A549 (cell line): ENCODE measurements at regions not wholly inside any gene's neighbourhood (a gene's known extent, or its start where the extent isn't known, plus 50 kb on each side); places are given as distances from the start of the nearest gene placed in this dataset.

Source experiments
- EHMT2 ChIP-seq: fragments of 200-600 bp; sonication (generic); IDR thresholded peaks from 2 replicates; pipeline ENCODE4 v1.6.1; 2016; ENCODE audit warnings: antibody characterized with exemption, low read depth, mild to moderate bottlenecking, moderate library complexity
- KDM5A ChIP-seq: fragments of 200-600 bp; sonication (generic); IDR thresholded peaks from 2 replicates; pipeline ENCODE4 v1.6.1; 2016; ENCODE audit warnings: antibody characterized with exemption, mild to moderate bottlenecking
- MYC ChIP-seq: IDR thresholded peaks from 2 replicates; pipeline ENCODE4 v1.6.1; 2012; ENCODE audit warnings: mild to moderate bottlenecking, inconsistent platforms, low read length, improper control_type of control experiment, borderline replicate concordance
- NFE2L2 ChIP-seq: fragments of 150-350 bp; conservative IDR thresholded peaks from 2 replicates; pipeline ENCODE4 v1.6.1; 2014; ENCODE audit warnings: low read length
- POLR2A ChIP-seq: IDR thresholded peaks from 2 replicates; pipeline ENCODE4 v1.6.1; 2012; ENCODE audit warnings: mild to moderate bottlenecking, low read length
- RAD21 ChIP-seq, 2 experiments: fragments of >200 bp in 1 of 2; sonication (Bioruptor Twin) in 1 of 2; formaldehyde crosslinking in 1 of 2; IDR thresholded peaks in 1 of 2; conservative IDR thresholded peaks in 1 of 2; 2 replicates in 1 of 2; 3 replicates in 1 of 2; pipeline ENCODE4 v1.6.1; 2012 to 2018; ENCODE audit warnings: inconsistent platforms in 1 of 2
- REST ChIP-seq: fragments of 200-600 bp; sonication (generic); IDR thresholded peaks from 2 replicates; pipeline ENCODE4 v1.6.1; 2016; ENCODE audit warnings: antibody characterized with exemption, mild to moderate bottlenecking, moderate library complexity

GRCh38 chr6:6982663-6983062, 125.1 kb upstream of the RREB1 start:
- TF ChIP-seq POLR2A (no peak), EHMT2 (no peak), NFE2L2 (no peak), RAD21 (conservative IDR thresholded peaks at IDR 0.05 in 1 of 2, IDR thresholded peaks at IDR 0.05 in 1 of 2) (no peak), KDM5A (no peak), MYC (no peak), REST (no peak)
